NCI-H526 treated with DMSO at 0.1 percent for 48 hours (cell line): ENCODE measurements at regions not wholly inside any gene's neighbourhood (a gene's known extent, or its start where the extent isn't known, plus 50 kb on each side); places are given as distances from the start of the nearest gene placed in this dataset.

Experiments used
- DNase-seq: peaks from one replicate; lab custom pipeline; 2025; lab: John Stamatoyannopoulos, UW

- DNase-seq = no peak
Observed at GRCh38 chr14:96638041-96638855, 136.1 kb downstream of the PAPOLA start.

DNA sequence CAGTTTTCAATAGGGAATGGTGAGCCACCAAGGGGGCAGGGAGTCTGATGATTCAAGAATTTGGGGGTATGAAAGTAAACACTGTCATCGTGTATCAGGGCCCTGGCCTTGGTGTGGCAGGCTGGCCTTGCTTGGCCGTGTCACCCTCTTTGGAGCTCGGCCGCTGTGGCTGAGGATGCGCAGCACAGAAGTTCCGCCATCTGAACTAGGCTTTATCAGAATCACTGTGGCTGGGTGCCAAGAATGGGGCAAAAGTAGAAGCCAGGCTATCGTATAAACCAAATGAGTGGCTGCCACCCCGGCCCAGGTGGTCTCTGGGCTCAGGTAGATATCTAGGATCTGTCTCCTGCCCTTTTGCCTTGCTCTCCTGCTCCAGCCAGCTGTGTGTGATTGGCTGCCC lies 137.4 kb downstream of the PAPOLA start:
- no peak for DNase-seq

DNA sequence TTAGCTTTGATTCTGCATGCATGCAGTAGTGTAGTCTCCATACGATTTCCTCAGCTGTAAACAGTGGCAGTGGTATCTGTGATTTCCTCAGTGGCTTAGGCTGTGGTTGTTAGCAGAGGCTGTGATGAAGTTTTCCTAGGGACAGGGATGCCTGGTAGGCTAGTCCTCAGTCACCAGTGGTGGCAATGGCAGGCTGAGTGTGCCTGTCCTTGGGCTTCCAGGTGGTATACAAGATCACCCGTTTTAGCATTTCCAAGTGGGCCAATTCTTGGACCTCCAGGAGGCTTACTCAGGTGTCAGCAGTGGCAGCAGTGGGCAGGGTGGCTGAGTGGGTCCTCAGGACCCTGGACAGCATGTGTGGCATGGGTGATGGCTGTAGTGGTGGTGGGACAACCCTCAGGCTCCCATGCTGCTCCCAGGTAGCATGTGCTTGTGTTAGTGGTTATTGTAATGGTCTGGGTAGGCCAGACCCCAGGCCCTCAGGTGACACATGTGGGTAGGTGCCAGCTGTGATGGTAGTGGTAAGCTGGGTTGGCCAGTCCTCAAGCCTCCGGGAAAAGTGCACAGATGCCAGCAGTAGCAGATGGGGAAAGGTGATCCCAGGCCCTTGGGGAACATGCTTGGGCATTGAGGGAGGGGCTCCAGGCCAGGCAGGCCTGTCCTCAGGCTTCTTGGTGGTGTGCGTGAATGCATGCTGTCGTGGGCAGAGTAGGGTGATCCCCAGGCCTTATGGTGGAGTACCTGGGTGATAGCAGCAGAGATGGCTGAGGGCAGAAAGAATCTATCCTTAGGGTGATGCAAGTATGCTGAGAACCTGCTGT lies 146.5 kb downstream of the PAPOLA start:
- DNase-seq = no peak

DNA sequence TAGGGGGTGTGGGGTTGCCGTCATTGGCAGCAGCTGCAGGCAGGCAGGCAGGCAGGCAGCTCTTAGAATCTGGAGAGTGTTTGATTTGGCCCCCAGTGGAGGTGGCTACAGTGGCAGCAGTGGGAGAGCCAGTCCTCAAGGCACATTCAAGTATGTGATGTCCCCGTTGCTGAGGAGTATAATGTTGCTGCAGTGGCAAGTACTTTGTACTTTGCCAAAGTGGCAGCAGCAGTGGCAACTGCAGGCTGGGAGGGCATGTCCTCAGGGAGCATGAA lies 147.1 kb downstream of the PAPOLA start:
- no peak for DNase-seq

- DNase-seq = no peak
Observed at GRCh38 chr14:96653597-96653996, 143.6 kb upstream of the VRK1 start.

DNA sequence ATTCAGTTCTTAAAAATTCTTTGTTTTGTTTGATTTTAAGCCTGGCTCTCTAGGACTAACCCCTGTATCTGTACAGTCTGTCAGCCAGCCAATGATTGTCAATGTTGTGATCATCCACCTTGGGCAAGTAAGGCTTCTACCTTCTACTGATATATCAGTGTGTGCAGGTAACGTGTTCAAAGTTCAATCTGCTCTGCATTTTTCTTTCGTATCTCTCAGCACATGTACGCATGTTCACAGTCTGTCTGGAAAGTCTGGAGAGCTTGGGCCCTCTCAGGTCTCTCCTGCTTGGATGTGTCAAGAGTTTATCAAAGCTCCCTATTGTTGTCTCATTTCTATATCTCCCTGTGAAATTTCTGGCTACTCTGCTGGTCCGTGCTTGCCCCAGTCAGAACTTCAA lies 138.6 kb upstream of the VRK1 start:
- DNase-seq = no peak

DNA sequence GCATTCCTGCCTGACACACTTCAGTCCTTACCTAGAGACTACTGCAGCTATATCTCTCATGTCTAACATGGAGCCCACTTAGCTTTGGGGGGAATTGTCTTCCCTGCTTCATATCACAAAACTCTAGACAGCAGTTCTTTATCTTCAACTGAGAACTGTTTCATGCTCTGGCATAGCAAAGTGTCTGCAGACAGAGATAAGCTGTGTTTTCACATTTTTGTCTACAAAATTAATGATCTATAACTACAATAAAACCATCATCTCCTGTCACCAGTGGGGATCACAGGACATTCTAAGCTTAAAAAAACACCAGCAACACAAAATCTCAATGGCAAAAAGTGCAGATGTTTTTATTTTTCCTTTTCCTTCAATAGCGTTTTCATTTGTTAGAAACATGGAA lies 137.1 kb upstream of the VRK1 start:
- DNase-seq = no peak

DNA sequence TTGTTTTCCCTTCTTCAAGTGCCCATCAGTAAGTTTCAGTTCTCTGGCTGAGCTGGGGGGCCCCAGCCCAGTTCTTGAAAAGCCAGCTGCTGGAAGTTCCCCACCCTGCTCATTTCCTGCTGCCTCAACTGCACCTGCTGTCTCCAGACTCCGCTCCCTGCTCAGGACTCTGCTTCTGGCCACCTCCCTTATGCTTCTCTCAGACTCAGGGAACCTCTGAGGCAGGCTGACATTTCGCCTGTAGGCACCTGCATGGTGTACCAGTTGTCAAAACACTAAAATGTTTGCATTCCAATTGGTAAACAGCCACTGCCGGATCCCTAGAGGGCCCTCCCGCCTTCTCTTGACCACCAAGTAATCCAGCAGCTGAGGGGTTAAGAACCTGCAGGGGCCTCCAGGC lies 136.5 kb upstream of the VRK1 start:
- no peak for DNase-seq

GRCh38 chr14:96661244-96661969 lies 135.8 kb upstream of the VRK1 start:
- DNase-seq = no peak

DNA sequence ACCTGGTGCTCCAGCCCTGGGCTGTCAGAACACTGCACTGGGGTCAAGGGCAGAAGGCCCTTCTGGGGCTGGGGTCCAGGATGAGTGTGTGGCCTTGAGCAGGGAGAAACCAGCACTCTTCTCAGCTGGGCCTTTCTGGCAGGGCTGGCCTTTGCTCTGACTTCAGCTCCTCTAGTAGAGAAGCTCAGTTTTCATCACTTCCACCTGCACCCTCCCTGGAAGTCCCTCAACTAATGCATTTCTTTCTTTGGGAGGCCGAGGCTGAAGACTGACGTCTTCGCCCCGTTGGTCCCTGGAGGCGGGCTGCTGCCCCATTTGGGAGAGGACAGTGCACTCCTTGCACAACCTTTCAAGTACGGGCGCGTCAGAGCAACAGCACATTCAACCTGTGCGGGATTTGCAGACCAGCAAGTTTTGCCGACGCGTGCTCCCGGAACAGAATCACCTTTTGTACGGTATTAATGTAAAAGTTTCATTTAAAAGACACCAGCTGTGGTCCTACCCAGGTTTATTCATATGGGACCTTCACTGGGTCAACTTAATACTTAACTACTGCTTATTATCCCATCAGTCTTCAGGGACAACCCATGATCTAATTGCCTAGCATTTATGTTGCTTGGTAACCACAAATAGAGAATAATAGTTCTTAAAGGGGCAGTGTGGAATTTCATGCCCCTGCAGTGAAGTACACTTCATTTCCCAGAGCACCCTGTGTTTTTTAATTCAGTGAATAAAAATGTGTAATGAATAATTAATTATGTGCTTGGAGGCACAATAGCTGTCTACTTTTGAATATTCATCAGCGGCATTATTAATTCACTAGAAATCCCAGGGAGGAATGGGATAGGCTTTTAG lies 134.8 kb upstream of the VRK1 start:
- peak; percentile 15 for DNase-seq

DNA sequence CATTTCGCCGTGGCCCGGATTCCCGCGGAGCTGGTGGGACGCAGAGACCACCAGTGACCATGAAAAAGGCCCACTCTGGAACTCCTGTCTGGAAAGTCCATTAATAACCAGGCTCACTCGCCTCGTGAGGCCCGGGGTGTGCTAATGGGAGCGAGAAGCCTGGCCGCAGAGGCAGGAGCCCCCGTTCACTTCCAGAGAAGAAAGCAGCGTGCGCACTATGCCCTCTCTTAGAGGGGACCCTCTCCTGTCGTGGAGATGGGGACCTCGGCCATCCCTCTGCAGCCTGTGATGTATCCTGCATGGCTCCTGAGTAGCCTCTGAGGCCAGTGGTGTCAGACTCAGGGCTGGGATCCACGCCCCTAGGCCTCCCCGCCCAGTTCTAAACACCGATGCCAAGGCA lies 134.1 kb upstream of the VRK1 start:
- DNase-seq = no peak

- DNase-seq = no peak
Observed at GRCh38 chr14:96663491-96664067, 133.6 kb upstream of the VRK1 start.

DNA sequence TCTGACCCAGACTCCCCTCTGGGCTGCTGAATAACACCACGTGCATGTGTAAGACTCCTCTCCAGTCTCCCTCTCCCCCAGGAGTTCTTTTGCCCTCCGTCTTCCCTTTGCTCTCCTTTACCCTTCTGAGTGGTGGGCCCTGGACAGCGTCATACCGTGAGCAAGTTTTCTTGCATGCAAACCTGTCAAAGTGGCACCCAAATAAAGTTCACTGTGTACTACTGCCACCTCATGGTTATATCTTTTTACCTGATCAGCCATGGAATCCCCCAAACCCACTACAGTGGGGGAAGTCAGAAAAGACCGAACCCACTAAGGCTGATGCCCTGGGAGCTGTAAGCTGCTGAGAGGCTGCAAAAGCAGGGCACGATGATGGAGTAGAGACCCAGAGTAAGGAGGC lies 131.1 kb upstream of the VRK1 start:
- no peak for DNase-seq

GRCh38 chr14:96670391-96670790 lies 126.8 kb upstream of the VRK1 start:
- DNase-seq = no peak

DNA sequence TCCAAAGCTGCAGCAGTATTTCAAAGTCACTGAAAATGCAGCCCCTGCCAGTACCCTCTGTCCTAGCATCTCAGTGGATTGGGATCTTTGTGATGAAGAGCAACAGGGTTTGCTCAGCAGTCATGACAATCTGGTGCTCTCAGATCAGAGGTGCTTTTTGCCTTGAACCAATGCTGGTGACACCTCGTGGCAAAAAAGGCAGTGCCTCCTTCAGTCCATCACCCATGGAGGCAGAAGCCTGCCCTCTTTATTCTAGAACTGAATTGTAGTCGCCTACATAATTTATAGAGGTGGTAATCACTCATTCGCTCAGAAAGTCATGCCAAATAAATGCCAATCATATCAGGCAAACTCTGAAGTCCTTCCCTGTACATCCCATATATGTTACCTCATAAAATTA lies 126.0 kb upstream of the VRK1 start:
- DNase-seq = no peak

- DNase-seq = no peak
Observed at GRCh38 chr14:96673706-96674105, 123.5 kb upstream of the VRK1 start.

- DNase-seq = no peak
Observed at GRCh38 chr14:96674121-96674520, 123.1 kb upstream of the VRK1 start.

DNA sequence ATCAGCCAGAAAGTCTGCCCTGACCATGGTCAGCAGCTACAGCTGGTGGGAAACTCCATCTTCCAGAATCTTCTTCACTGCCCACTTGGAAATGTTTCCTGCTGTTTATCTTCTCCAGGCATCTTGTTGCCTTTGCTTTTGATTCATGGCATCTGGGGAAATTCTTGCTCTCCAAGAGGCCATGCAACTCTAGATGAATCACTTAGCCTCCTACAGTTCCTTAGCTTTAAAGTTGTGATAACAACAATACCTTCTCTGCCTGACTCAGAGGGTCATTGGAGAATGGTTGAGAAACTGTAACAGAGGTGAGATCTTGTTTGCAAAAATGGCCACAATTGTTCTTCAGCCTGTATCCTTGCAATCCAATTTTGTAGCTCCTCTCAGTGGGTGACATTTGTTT lies 121.0 kb upstream of the VRK1 start:
- no peak for DNase-seq

DNA sequence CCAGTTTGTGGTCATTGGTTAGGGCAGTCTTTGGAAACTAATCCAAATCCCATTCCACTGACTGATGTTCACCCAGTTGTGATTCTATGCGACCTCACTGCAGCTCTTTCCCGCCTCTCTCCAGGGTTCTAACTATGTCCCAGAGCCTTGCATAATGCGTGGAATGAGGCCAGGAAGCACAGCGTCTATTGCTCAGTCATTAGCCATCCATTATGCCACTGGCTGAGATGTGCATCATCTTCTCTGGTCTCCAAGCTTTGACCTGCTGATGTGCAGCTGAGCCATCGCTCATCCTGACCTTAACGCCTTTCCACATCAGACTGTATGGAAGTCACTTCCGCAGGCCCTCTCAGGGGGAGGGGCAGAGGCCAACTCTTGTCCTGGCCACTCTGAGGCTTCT lies 115.4 kb upstream of the VRK1 start:
- no peak for DNase-seq

GRCh38 chr14:96682401-96682800 lies 114.8 kb upstream of the VRK1 start:
- DNase-seq = no peak

DNA sequence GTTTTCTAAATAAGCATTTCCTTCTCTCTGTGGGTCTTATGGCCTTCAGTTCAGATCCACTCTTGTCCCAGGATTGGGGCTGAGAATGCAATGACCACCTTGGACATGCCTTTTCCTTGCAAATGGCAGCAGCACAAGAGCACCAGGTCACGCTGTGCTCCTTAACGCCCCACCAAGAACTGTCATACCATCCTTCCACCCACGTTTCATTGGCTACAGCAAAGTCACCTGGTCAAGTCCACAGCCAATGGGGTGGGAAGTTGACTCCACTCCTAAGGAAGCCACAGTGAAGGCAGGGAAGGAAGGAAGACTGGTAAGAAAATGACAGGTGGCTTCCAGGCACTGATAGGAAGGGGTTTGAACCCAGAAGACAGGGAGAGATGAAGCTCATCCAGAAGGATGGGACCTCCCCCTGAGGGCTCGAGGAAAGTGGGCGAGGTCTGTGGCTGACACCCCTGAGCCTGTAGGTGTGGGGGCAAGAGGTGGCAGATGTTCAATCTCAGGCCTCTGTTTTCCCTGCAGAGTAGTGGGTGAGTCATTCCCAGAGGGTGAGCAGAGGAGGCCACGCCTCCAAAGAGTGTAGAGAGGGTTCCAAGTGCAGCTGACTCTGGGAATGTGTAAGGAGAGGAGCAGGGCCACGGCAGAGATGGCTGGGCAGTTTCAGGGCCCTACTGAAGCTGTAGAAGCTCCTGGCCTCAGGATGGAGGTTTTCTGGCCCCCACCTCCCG lies 113.5 kb upstream of the VRK1 start:
- no peak for DNase-seq
